K562 (cell line): ENCODE measurements at regions not wholly inside any gene's neighbourhood (a gene's known extent, or its start where the extent isn't known, plus 50 kb on each side); places are given as distances from the start of the nearest gene placed in this dataset.

Source experiments
- KDM1A ChIP-seq, 2 experiments: fragments of 450-650 bp; IDR thresholded peaks; 2 replicates each; pipeline ENCODE4 v1.6.1; 2016; ENCODE audit warnings: mild to moderate bottlenecking in 2 of 2
- NFIC ChIP-seq: fragments of 450-650 bp; IDR thresholded peaks from 2 replicates; pipeline ENCODE4 v1.6.1; 2017; ENCODE audit warnings: mild to moderate bottlenecking, inconsistent platforms
- POLR2A ChIP-seq: fragments of 450-650 bp; conservative IDR thresholded peaks from 2 replicates; pipeline ENCODE4 v1.6.1; 2016

DNA sequence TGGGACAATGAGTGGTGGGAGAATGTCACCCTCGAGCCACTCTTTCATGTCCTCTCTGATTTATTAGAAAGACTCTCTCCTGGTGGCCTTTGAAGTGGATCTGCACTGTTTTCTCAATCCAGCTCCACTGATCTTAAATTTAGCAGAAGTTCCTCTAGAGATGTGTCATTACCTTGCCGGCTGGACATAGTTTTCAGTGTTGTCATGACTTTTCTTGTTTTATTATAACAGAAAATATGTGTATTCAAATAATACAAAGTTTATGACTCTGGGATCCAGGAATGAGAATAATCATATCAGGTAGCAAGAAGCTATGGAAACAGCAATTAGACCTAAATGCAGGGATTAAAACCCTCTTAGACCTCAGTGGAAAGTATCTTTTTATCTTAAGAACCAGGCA, 247.5 kb upstream of the ELAC2 start:
- TF ChIP-seq NFIC: no peak
- no peak for TF ChIP-seq KDM1A (IDR thresholded peaks at IDR 0.05)
- TF ChIP-seq POLR2A: no peak
